ENCODE measurements at regions not wholly inside any gene's neighbourhood (a gene's known extent, or its start where the extent isn't known, plus 50 kb on each side); places are given as distances from the start of the nearest gene placed in this dataset.
A peak's percentile ranks its signal among the peaks of the same experiment; 100 is the strongest.

- CTCF ChIA-PET, result interaction anchor here (0.7 to 5.9 kb wide), 24 partner anchors 9 to 738 kb away, joined by 3 to 191 read pairs (median 4); partner anchors contain the start of genes CCND2 and PARP11
- no peak overlapping the region for H3K4me3 ChIP-seq (replicated peaks in 1 of 3; ENCODE audit: insufficient read depth in 1 of 3, low read depth in 1 of 3, low read length in 3 of 3)
- intact Hi-C loops (cut with micrococcal nuclease), result loop anchor here (1.0 kb wide), 3 partner anchors 43 to 239 kb away; no protein-coding TSS in a partner anchor
- no peak for TF ChIP-seq GATA2 (IDR thresholded peaks at IDR 0.05; ENCODE audit: insufficient read depth, insufficient read length, low read depth, low read length)
- TF ChIP-seq CTCF (IDR thresholded peaks at IDR 0.05; ENCODE audit: extremely low read depth in 1 of 2, insufficient read depth in 1 of 2, low read depth in 1 of 2, low read length in 2 of 2), result peak; percentile 39 to 61
- no peaks in the 10 kb centered on the region for H3K9me3 ChIP-seq (replicated peaks; ENCODE audit: control insufficient read depth, insufficient read depth, low read length)
- H3K9ac ChIP-seq (replicated peaks; ENCODE audit: extremely low read depth, insufficient read depth, low read length), result no peak overlapping the region
- H3K4me1 ChIP-seq (ENCODE audit: control insufficient read depth, extremely low read depth, insufficient read depth, low read length), result no peaks in the 10 kb centered on the region
- no peak overlapping the region for H3K27ac ChIP-seq (ENCODE audit: insufficient read depth, low read depth, low read length)
- no peak overlapping the region for H3K4me2 ChIP-seq (ENCODE audit: insufficient read depth, low read length)
- POLR2A ChIA-PET, result no interaction called here
- H3K9me1 ChIP-seq (replicated peaks; ENCODE audit: control insufficient read depth, extremely low read depth, insufficient read depth, low read length), result no peaks in the 10 kb centered on the region
- no peaks in the 10 kb centered on the region for H3K36me3 ChIP-seq (ENCODE audit: control insufficient read depth in 2 of 2, extremely low read depth in 1 of 2, insufficient read depth in 2 of 2, low read length in 2 of 2)
- no peaks in the 10 kb centered on the region for H4K20me1 ChIP-seq (replicated peaks; ENCODE audit: control insufficient read depth, extremely low read depth, insufficient read depth, low read length)
- dilution Hi-C loops (cut with MboI; ENCODE audit: extremely low pct_ligation_motif_present, low sequenced_read_pairs), result no loop called here
- no peak overlapping the region for H2AFZ ChIP-seq (ENCODE audit: low read depth, low read length)
- DNase-seq (ENCODE audit: low read depth, low spot score) (peak; percentile 39), FAIRE-seq (peak; percentile 18)
- peaks cover 0 to 5% of the 10 kb centered on the region in 2 experiments for H3K27me3 ChIP-seq (ENCODE audit: control insufficient read depth in 2 of 2, insufficient read depth in 2 of 2, low read length in 2 of 2)
- no peaks in the 10 kb centered on the region for H3K79me2 ChIP-seq (ENCODE audit: control insufficient read depth, insufficient read depth, low read length)
- no TSS peak for BruUV-seq (replicated peaks)
These were observed 164.6 kb upstream of the PARP11 start for GRCh38 chr12:4037747-4038312.

- no peaks in the 10 kb centered on the region for H3K4me1 ChIP-seq (ENCODE audit: control insufficient read depth, extremely low read depth, insufficient read depth, low read length)
- FAIRE-seq (no peak), DNase-seq (ENCODE audit: low read depth, low spot score) (no peak)
- H3K79me2 ChIP-seq (ENCODE audit: control insufficient read depth, insufficient read depth, low read length), result no peaks in the 10 kb centered on the region
- TF ChIP-seq JUN (IDR thresholded peaks at IDR 0.05; ENCODE audit: borderline replicate concordance, insufficient read depth, insufficient read length, low read depth) (no peak), MYC (IDR thresholded peaks at IDR 0.05; ENCODE audit: low read depth, low read length) (no peak), EZH2 (IDR thresholded peaks at IDR 0.05; ENCODE audit: borderline replicate concordance, low read depth, low read length, severe bottlenecking) (no peak), FOS (IDR thresholded peaks at IDR 0.05; ENCODE audit: borderline replicate concordance, insufficient read depth, low read length) (no peak)
- H3K9ac ChIP-seq (replicated peaks; ENCODE audit: extremely low read depth, insufficient read depth, low read length), result no peak overlapping the region
- no peak overlapping the region for H3K4me2 ChIP-seq (ENCODE audit: insufficient read depth, low read length)
- H2AFZ ChIP-seq (ENCODE audit: low read depth, low read length), result no peak overlapping the region
- no peaks in the 10 kb centered on the region for H3K9me3 ChIP-seq (replicated peaks; ENCODE audit: control insufficient read depth, insufficient read depth, low read length)
- no peaks in the 10 kb centered on the region for H3K36me3 ChIP-seq (ENCODE audit: control insufficient read depth in 2 of 2, extremely low read depth in 1 of 2, insufficient read depth in 2 of 2, low read length in 2 of 2)
- POLR2A ChIA-PET, result no interaction called here
- dilution Hi-C loops (cut with MboI; ENCODE audit: extremely low pct_ligation_motif_present, low sequenced_read_pairs), result no loop called here
- CTCF ChIA-PET, result interaction anchor here (1.0 to 5.9 kb wide), 11 partner anchors 11 to 737 kb away, joined by 3 to 191 read pairs (median 6); no protein-coding TSS in a partner anchor
- no TSS peak for BruUV-seq (replicated peaks)
- H4K20me1 ChIP-seq (replicated peaks; ENCODE audit: control insufficient read depth, extremely low read depth, insufficient read depth, low read length), result no peaks in the 10 kb centered on the region
- no peak overlapping the region for H3K4me3 ChIP-seq (replicated peaks in 1 of 3; ENCODE audit: insufficient read depth in 1 of 3, low read depth in 1 of 3, low read length in 3 of 3)
- H3K27ac ChIP-seq (ENCODE audit: insufficient read depth, low read depth, low read length), result no peak overlapping the region
- intact Hi-C loops (cut with micrococcal nuclease), result loop anchor here (1.0 kb wide), 3 partner anchors 41 to 241 kb away; no protein-coding TSS in a partner anchor
- H3K9me1 ChIP-seq (replicated peaks; ENCODE audit: control insufficient read depth, extremely low read depth, insufficient read depth, low read length), result no peaks in the 10 kb centered on the region
- H3K27me3 ChIP-seq (ENCODE audit: control insufficient read depth in 2 of 2, insufficient read depth in 2 of 2, low read length in 2 of 2), result peaks cover 0 to 5% of the 10 kb centered on the region in 2 experiments
These were observed 163.6 kb upstream of the PARP11 start for GRCh38 chr12:4036671-4037271.

Measured in endothelial cell of umbilical vein (primary cell).